CD14-positive monocyte (primary cell): ENCODE measurements at regions not wholly inside any gene's neighbourhood (a gene's known extent, or its start where the extent isn't known, plus 50 kb on each side); places are given as distances from the start of the nearest gene placed in this dataset.

Experiments used
- DNase-seq, 3 donors: peaks; one replicate each; pipeline ENCODE4 v3.0.0-alpha.2; 2011 to 2022
- H2AFZ ChIP-seq: 2 replicates; pipeline ENCODE4 v1.6.0; 2012; ENCODE audit warnings: mild to moderate bottlenecking, low read depth, low read length, inconsistent platforms; ENCODE audit not compliant: insufficient read depth, poor library complexity, severe bottlenecking
- H3K27ac ChIP-seq, 2 donors: 1 replicate in 1 of 2; 2 replicates in 1 of 2; pipeline ENCODE4 v1.5.1; 2012 to 2013; ENCODE audit warnings: low read length in 2 of 2, control low read depth in 1 of 2, inconsistent platforms in 1 of 2, low read depth in 1 of 2, mild to moderate bottlenecking in 1 of 2
- H3K27me3 ChIP-seq, 2 donors: one replicate each; pipeline versions ENCODE4 v1.6.0 to v1.6.1; 2011 to 2013; ENCODE audit warnings: low read length in 2 of 2; ENCODE audit not compliant: control insufficient read depth in 2 of 2, insufficient read depth in 2 of 2
- H3K36me3 ChIP-seq, 2 donors: replicated peaks in 1 of 2; 1 replicate in 1 of 2; 2 replicates in 1 of 2; pipeline versions ENCODE4 v1.5.1 to v1.6.1; 2012 to 2013; ENCODE audit warnings: low read length in 2 of 2, control low read depth in 1 of 2, inconsistent platforms in 1 of 2, mild to moderate bottlenecking in 1 of 2; ENCODE audit not compliant: insufficient read depth in 2 of 2, control insufficient read depth in 1 of 2
- H3K4me1 ChIP-seq, 2 donors: 1 replicate in 1 of 2; 2 replicates in 1 of 2; pipeline versions ENCODE4 v1.5.1 to v1.6.1; 2012 to 2013; ENCODE audit warnings: low read length in 2 of 2, control low read depth in 1 of 2, inconsistent platforms in 1 of 2, mild to moderate bottlenecking in 1 of 2, moderate library complexity in 1 of 2; ENCODE audit not compliant: insufficient read depth in 2 of 2, control insufficient read depth in 1 of 2
- H3K4me2 ChIP-seq: replicated peaks from 2 replicates; pipeline ENCODE3; 2012; ENCODE audit warnings: low read length, moderate library complexity, mild to moderate bottlenecking; ENCODE audit not compliant: poor library complexity, severe bottlenecking; ENCODE audit errors: extremely low read depth
- H3K4me3 ChIP-seq, 3 experiments: fragments of 200-600 bp in 1 of 3; sonication (generic) in 1 of 3; replicated peaks in 1 of 3; 1 replicate in 2 of 3; 2 replicates in 1 of 3; pipeline ENCODE4 v1.5.1; 2011 to 2013; ENCODE audit warnings: low read length in 3 of 3, mild to moderate bottlenecking in 3 of 3, control low read depth in 2 of 3, low read depth in 2 of 3, inconsistent platforms in 1 of 3, moderate library complexity in 1 of 3
- H3K79me2 ChIP-seq: 2 replicates; pipeline ENCODE4 v1.6.0; 2012; ENCODE audit warnings: mild to moderate bottlenecking, control low read depth, inconsistent platforms, low read length, moderate library complexity; ENCODE audit not compliant: insufficient read depth
- H3K9ac ChIP-seq: 2 replicates; pipeline ENCODE4 v1.6.0; 2017; ENCODE audit warnings: low read length, mild to moderate bottlenecking; ENCODE audit not compliant: insufficient read depth, poor library complexity, severe bottlenecking
- H3K9me3 ChIP-seq, 2 donors: replicated peaks in 1 of 2; 1 replicate in 1 of 2; 2 replicates in 1 of 2; pipeline versions ENCODE4 v1.5.1 to v1.6.1; 2012 to 2013; ENCODE audit warnings: low read length in 2 of 2, control low read depth in 1 of 2; ENCODE audit not compliant: control insufficient read depth in 1 of 2, insufficient read depth in 1 of 2
- H4K20me1 ChIP-seq: 2 replicates; pipeline ENCODE4 v1.6.0; 2012; ENCODE audit warnings: mild to moderate bottlenecking, low read length, control low read depth, moderate library complexity; ENCODE audit not compliant: insufficient read depth
- H3K27ac Mint-ChIP-seq, 7 donors: one replicate each; pipeline ENCODE4 v1.8.0; 2020; ENCODE audit warnings: mild to moderate bottlenecking in 7 of 7, mixed read lengths in 7 of 7, moderate library complexity in 6 of 7, inconsistent platforms in 2 of 7
- H3K27me3 Mint-ChIP-seq, 3 donors: one replicate each; pipeline ENCODE4 v1.8.0; 2021 to 2022; ENCODE audit warnings: low read depth in 3 of 3, mild to moderate bottlenecking in 3 of 3, mixed read lengths in 3 of 3, moderate library complexity in 3 of 3, inconsistent platforms in 1 of 3
- H3K36me3 Mint-ChIP-seq, 2 donors: one replicate each; pipeline ENCODE4 v1.8.0; 2020; ENCODE audit warnings: mixed read lengths in 2 of 2, inconsistent platforms in 1 of 2, mild to moderate bottlenecking in 1 of 2
- H3K4me1 Mint-ChIP-seq: one replicate; pipeline ENCODE4 v1.8.0; 2020; ENCODE audit warnings: mild to moderate bottlenecking, mixed read lengths
- H3K4me3 Mint-ChIP-seq, 2 donors: one replicate each; pipeline ENCODE4 v1.8.0; 2020; ENCODE audit warnings: mild to moderate bottlenecking in 2 of 2, mixed read lengths in 2 of 2, moderate library complexity in 1 of 2
- H3K9me3 Mint-ChIP-seq, 7 donors: one replicate each; pipeline ENCODE4 v1.8.0; 2020 to 2022; ENCODE audit warnings: mixed read lengths in 7 of 7, mild to moderate bottlenecking in 6 of 7, moderate library complexity in 6 of 7, inconsistent platforms in 2 of 7
- WGBS: methylation state at CpG from one replicate; pipeline ENCODE4 v1.1.5; 2013; ENCODE audit warnings: missing lambda C conversion rate; ENCODE audit not compliant: insufficient coverage; 5-methylcytosine and 5-hydroxymethylcytosine counted together
- intact Hi-C, 2 donors: fragments of 100-400 bp; cut with micrococcal nuclease; formaldehyde crosslinking; loops; one replicate each; pipeline versions ENCODE4 v1.15.0 to v1.15.1; 2023
- TF ChIP-seq, protein P1 (sequence below): fragments of 200-600 bp; IDR thresholded peaks from one replicate; pipeline ENCODE4 v1.8.0; 2022; ENCODE audit warnings: antibody characterized with exemption, mild to moderate bottlenecking

DNA sequence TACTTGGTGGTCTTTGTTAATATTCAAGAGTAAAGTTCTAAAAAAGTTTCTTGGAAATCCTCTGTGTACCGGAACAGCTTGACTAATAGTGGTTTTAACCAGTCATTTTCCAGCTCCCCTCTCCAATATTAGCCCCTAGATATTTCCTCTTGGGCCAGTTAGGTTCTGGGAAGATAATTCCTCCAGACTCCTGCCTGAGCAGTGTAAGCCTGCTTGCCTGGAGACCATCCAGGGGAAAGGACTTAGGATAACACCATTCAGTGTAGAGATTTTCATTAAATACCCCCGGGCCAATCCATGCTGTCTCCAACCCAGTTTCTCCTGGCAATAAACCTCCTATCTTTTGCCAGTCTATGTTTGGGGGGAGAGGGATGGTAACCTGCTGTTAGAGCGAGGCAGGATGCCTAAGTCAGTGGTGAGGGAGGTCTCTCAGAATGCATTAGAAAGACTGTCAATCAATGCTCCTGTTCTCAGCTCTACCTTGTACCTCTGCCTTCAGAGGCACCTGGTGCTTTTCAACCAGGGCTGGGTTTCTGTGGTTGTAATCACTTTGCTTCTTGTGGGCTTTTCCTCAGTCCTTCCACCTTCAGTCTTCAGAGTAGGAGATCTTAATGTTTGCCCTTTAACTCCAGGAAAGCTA, 186.4 kb downstream of the RNF152 start:
- Mint-ChIP-seq H3K27me3 (peaks cover 3 to 22% (median 8%) of the 10 kb centered on the region in 3 donors), H3K36me3 (no peaks in the 10 kb centered on the region), H3K4me3 (no peak overlapping the region), H3K27ac (no peak overlapping the region), H3K4me1 (no peaks in the 10 kb centered on the region), H3K9me3 (peaks cover 0 to 9% (median 6%) of the 10 kb centered on the region in 7 donors)
- Histone ChIP-seq H2AFZ (no peak overlapping the region), H3K4me3 (no peak overlapping the region), H4K20me1 (no peaks in the 10 kb centered on the region), H3K27me3 (peaks cover 0 to 8% of the 10 kb centered on the region in 2 donors), H3K9ac (no peak overlapping the region), H3K4me2 (no peak overlapping the region), H3K4me1 (no peaks in the 10 kb centered on the region), H3K9me3 (peaks cover 0 to 7% of the 10 kb centered on the region in 2 donors), H3K27ac (no peak overlapping the region), H3K79me2 (no peaks in the 10 kb centered on the region), H3K36me3 (no peaks in the 10 kb centered on the region)
- intact Hi-C loops, result loop anchor here in 1 of 2 donors (10.0 kb wide), 1 partner anchor 88 kb away; no protein-coding TSS in a partner anchor
- TF ChIP-seq, protein P1, sequence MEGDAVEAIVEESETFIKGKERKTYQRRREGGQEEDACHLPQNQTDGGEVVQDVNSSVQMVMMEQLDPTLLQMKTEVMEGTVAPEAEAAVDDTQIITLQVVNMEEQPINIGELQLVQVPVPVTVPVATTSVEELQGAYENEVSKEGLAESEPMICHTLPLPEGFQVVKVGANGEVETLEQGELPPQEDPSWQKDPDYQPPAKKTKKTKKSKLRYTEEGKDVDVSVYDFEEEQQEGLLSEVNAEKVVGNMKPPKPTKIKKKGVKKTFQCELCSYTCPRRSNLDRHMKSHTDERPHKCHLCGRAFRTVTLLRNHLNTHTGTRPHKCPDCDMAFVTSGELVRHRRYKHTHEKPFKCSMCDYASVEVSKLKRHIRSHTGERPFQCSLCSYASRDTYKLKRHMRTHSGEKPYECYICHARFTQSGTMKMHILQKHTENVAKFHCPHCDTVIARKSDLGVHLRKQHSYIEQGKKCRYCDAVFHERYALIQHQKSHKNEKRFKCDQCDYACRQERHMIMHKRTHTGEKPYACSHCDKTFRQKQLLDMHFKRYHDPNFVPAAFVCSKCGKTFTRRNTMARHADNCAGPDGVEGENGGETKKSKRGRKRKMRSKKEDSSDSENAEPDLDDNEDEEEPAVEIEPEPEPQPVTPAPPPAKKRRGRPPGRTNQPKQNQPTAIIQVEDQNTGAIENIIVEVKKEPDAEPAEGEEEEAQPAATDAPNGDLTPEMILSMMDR, result no peak
- no CpG with 5 or more reads among the region's 3 CpGs for WGBS
- no peak for DNase-seq

DNA sequence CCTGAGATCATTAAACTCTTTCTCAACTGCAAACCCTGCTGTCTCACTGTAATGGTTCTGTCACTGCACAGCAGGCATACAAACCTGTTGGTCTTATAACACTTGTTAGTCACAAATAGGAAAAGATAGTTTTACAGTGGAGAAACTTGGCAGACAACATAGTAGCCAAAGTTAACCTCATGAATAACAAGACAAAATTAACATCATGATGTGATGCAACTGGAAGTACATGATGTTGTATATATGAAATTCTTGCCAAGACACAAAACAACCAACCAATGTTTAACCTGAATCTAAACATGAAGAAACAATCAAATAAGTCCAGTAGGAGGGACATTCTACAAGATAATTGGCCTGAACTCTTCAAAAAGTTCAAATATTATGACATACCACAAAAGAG, 189.3 kb downstream of the RNF152 start:
- no peaks in the 10 kb centered on the region for H3K4me1 ChIP-seq
- no peak overlapping the region for H3K4me2 ChIP-seq
- Mint-ChIP-seq H3K27ac (no peak overlapping the region), H3K27me3 (peaks cover 4 to 19% (median 8%) of the 10 kb centered on the region in 3 donors), H3K4me1 (no peaks in the 10 kb centered on the region), H3K9me3 (peaks cover 2 to 11% (median 5%) of the 10 kb centered on the region in 7 donors), H3K4me3 (no peak overlapping the region), H3K36me3 (no peaks in the 10 kb centered on the region)
- no peaks in the 10 kb centered on the region for H4K20me1 ChIP-seq
- peaks cover 0 to 5% of the 10 kb centered on the region in 2 donors for H3K27me3 ChIP-seq
- no peak overlapping the region for H3K4me3 ChIP-seq
- no peak overlapping the region for H3K27ac ChIP-seq
- H3K79me2 ChIP-seq, result no peaks in the 10 kb centered on the region
- TF ChIP-seq, protein P1, result no peak
- H2AFZ ChIP-seq, result no peak overlapping the region
- H3K9ac ChIP-seq, result no peak overlapping the region
- H3K36me3 ChIP-seq, result no peaks in the 10 kb centered on the region
- no peak for DNase-seq
- peaks cover 0 to 7% of the 10 kb centered on the region in 2 donors for H3K9me3 ChIP-seq
- intact Hi-C loops, result loop anchor here in 1 of 2 donors (10.0 kb wide), 1 partner anchor 91 kb away; no protein-coding TSS in a partner anchor
